A549 (cell line): ENCODE measurements at regions not wholly inside any gene's neighbourhood (a gene's known extent, or its start where the extent isn't known, plus 50 kb on each side); places are given as distances from the start of the nearest gene placed in this dataset.
"Not testable (repeated sequence)": the region's sequence is repeated elsewhere in the genome, so short reads cannot be mapped to it uniquely, and the experiment has no call there.

Experiments used
- CHD2 ChIP-seq: fragments of 150-350 bp; IDR thresholded peaks from 2 replicates; pipeline ENCODE4 v1.6.1; 2014; ENCODE audit warnings: low read length; ENCODE audit not compliant: partially characterized antibody
- HOXA7 ChIP-seq: fragments of 250-450 bp; sonication (Bioruptor Pico); IDR thresholded peaks from 2 replicates; pipeline ENCODE4 v1.5.0; 2020; ENCODE audit warnings: mild to moderate bottlenecking, moderate library complexity
- RCOR1 ChIP-seq: fragments of 150-350 bp; IDR thresholded peaks from 2 replicates; pipeline ENCODE4 v1.6.1; 2014; ENCODE audit warnings: antibody characterized with exemption, low read length, low read depth
- ZFP36 ChIP-seq: fragments of 450-650 bp; IDR thresholded peaks from 2 replicates; pipeline ENCODE4 v1.6.1; 2014; ENCODE audit warnings: borderline replicate concordance; ENCODE audit not compliant: partially characterized antibody

DNA sequence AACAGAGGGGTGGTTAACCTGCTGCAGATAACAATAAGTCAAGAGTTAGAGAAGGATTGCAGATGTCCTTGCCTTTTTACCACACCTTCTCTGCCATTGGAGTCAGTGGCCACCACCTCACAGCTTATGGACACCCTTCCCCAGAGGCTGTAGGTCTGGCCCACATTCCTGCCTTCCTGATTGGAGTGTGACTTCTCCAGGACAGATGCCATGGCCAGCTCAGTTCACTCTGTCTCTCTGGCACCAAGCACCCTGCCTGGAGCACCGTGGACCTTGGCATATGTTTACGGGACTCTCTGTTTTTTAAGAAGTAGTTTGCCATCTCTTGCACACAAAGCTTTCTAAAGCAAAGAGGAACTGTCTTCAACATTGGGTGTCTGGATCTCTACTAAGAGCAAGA, 323.8 kb downstream of the BCL2L11 start:
- not testable (repeated sequence) for TF ChIP-seq HOXA7 (CRISPR knock-in tag); CHD2; ZFP36; RCOR1
